Neural progenitor cell (in vitro differentiated cells): ENCODE measurements at regions not wholly inside any gene's neighbourhood (a gene's known extent, or its start where the extent isn't known, plus 50 kb on each side); places are given as distances from the start of the nearest gene placed in this dataset.

Experiments used
- DNase-seq: peaks from one replicate; pipeline ENCODE4 v3.0.0-alpha.2; 2016; ENCODE audit warnings: low spot score
- H2AFZ ChIP-seq: fragments of 200-600 bp; sonication (generic); replicated peaks from 2 replicates; pipeline ENCODE4 v1.6.1; 2016; ENCODE audit warnings: antibody characterized with exemption
- H3F3A ChIP-seq: fragments of 200-600 bp; sonication (generic); 2 replicates; pipeline ENCODE4 v1.6.1; 2016; ENCODE audit warnings: antibody characterized with exemption, low read depth
- H3K27ac ChIP-seq: fragments of 200-600 bp; sonication (generic); 2 replicates; pipeline ENCODE4 v1.5.1; 2016; ENCODE audit warnings: mild to moderate bottlenecking
- H3K27me3 ChIP-seq: fragments of 200-600 bp; sonication (generic); 2 replicates; pipeline ENCODE4 v1.6.1; 2016; ENCODE audit warnings: mild to moderate bottlenecking, moderate library complexity
- H3K36me3 ChIP-seq: fragments of 200-600 bp; sonication (generic); 2 replicates; pipeline ENCODE4 v1.5.1; 2016
- H3K4me1 ChIP-seq: fragments of 200-600 bp; sonication (generic); 2 replicates; pipeline ENCODE4 v1.6.1; 2016; ENCODE audit warnings: mixed run types
- H3K4me2 ChIP-seq: fragments of 200-600 bp; sonication (generic); 2 replicates; pipeline ENCODE4 v1.6.1; 2016
- H3K4me3 ChIP-seq: fragments of 200-600 bp; sonication (generic); 2 replicates; pipeline ENCODE4 v1.5.1; 2016
- H3K79me2 ChIP-seq: fragments of 200-600 bp; sonication (generic); 2 replicates; pipeline ENCODE4 v1.6.1; 2016; ENCODE audit warnings: low read depth
- H3K9ac ChIP-seq: fragments of 200-600 bp; sonication (generic); 2 replicates; pipeline ENCODE4 v1.6.1; 2016
- H3K9me3 ChIP-seq: fragments of 200-600 bp; sonication (generic); 2 replicates; pipeline ENCODE4 v1.5.1; 2016; ENCODE audit warnings: low read depth
- H4K20me1 ChIP-seq: fragments of 200-600 bp; sonication (generic); 2 replicates; pipeline ENCODE4 v1.6.1; 2016; ENCODE audit warnings: low read depth
- H3K27ac Mint-ChIP-seq: 3 replicates; pipeline ENCODE4 v1.8.0; 2021; ENCODE audit warnings: mixed read lengths
- H3K27me3 Mint-ChIP-seq: 2 replicates; pipeline ENCODE4 v1.8.0; 2022; ENCODE audit warnings: low read depth, mild to moderate bottlenecking, inconsistent platforms, moderate library complexity, mixed read lengths; ENCODE audit not compliant: insufficient read depth
- H3K36me3 Mint-ChIP-seq: 3 replicates; pipeline ENCODE4 v1.8.0; 2021; ENCODE audit warnings: mixed read lengths
- H3K4me1 Mint-ChIP-seq: 3 replicates; pipeline ENCODE4 v1.8.0; 2021; ENCODE audit warnings: mixed read lengths
- H3K4me3 Mint-ChIP-seq: 3 replicates; pipeline ENCODE4 v1.8.0; 2021; ENCODE audit warnings: mild to moderate bottlenecking, moderate library complexity, mixed read lengths
- H3K9me3 Mint-ChIP-seq: 3 replicates; pipeline ENCODE4 v1.8.0; 2020; ENCODE audit warnings: mixed read lengths
- CTCF ChIP-seq: fragments of 200-600 bp; sonication (generic); IDR thresholded peaks from 2 replicates; pipeline ENCODE4 v1.5.1; 2017; ENCODE audit warnings: antibody characterized with exemption, mild to moderate bottlenecking
- EZH2 ChIP-seq: fragments of 200-600 bp; sonication (generic); IDR thresholded peaks from 2 replicates; pipeline ENCODE4 v1.6.1; 2017; ENCODE audit warnings: antibody characterized with exemption, mild to moderate bottlenecking, moderate library complexity
- EZH2phosphoT487 ChIP-seq: fragments of 200-600 bp; sonication (generic); IDR thresholded peaks from 2 replicates; pipeline ENCODE4 v1.6.1; 2017; ENCODE audit warnings: antibody characterized with exemption

DNA sequence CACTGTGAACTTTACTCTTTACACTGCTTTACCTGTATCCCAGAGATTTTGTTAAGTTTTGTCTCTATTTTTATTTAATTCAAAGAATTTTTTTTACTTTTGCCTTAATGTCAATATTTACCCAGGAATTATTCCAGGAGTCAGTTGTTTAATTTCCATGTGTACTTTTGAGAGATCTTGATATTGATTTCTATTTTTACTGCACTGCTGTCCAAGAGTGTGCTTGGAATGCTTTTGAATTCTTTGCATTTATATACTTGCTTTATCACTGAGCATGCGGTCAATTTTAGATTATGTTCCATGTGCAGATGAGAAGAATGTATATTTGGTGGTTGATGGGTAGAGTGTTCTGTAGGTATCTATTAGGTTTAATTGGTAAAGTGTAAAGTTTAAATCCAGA lies 461.0 kb upstream of the GBE1 start:
- no peaks in the 10 kb centered on the region for H3K4me1 ChIP-seq
- Mint-ChIP-seq H3K27me3 (no peaks in the 10 kb centered on the region), H3K4me3 (no peak overlapping the region), H3K4me1 (no peaks in the 10 kb centered on the region), H3K36me3 (no peaks in the 10 kb centered on the region), H3K27ac (no peak overlapping the region), H3K9me3 (peaks cover 9% of the 10 kb centered on the region)
- no peaks in the 10 kb centered on the region for H3F3A ChIP-seq
- no peak overlapping the region for H3K4me3 ChIP-seq
- H3K9ac ChIP-seq: no peak overlapping the region
- no peak overlapping the region for H2AFZ ChIP-seq
- DNase-seq: no peak
- H3K27ac ChIP-seq: no peak overlapping the region
- no peaks in the 10 kb centered on the region for H3K36me3 ChIP-seq
- H3K27me3 ChIP-seq: no peaks in the 10 kb centered on the region
- H3K4me2 ChIP-seq: no peak overlapping the region
- H4K20me1 ChIP-seq: no peaks in the 10 kb centered on the region
- no peaks in the 10 kb centered on the region for H3K9me3 ChIP-seq
- H3K79me2 ChIP-seq: no peaks in the 10 kb centered on the region
- no peak for TF ChIP-seq EZH2phosphoT487
- no peak for TF ChIP-seq CTCF
- TF ChIP-seq EZH2: no peak

GRCh38 chr3:82217571-82217970 lies 456.1 kb upstream of the GBE1 start:
- H3K9ac ChIP-seq: no peak overlapping the region
- H3K9me3 ChIP-seq: no peaks in the 10 kb centered on the region
- Mint-ChIP-seq H3K27me3 (peaks cover 2% of the 10 kb centered on the region), H3K36me3 (no peaks in the 10 kb centered on the region), H3K9me3 (no peaks in the 10 kb centered on the region), H3K4me1 (no peaks in the 10 kb centered on the region), H3K27ac (no peak overlapping the region), H3K4me3 (no peak overlapping the region)
- H3F3A ChIP-seq: no peaks in the 10 kb centered on the region
- no peak for DNase-seq
- H3K36me3 ChIP-seq: no peaks in the 10 kb centered on the region
- no peaks in the 10 kb centered on the region for H3K27me3 ChIP-seq
- H3K4me1 ChIP-seq: no peaks in the 10 kb centered on the region
- no peak overlapping the region for H2AFZ ChIP-seq
- TF ChIP-seq EZH2phosphoT487: no peak
- H4K20me1 ChIP-seq: no peaks in the 10 kb centered on the region
- no peak overlapping the region for H3K27ac ChIP-seq
- no peak overlapping the region for H3K4me2 ChIP-seq
- no peaks in the 10 kb centered on the region for H3K79me2 ChIP-seq
- no peak overlapping the region for H3K4me3 ChIP-seq

GRCh38 chr3:82208002-82208710 lies 446.7 kb upstream of the GBE1 start:
- Histone ChIP-seq H3K9ac (no peak overlapping the region), H2AFZ (no peak overlapping the region), H3K4me3 (no peak overlapping the region), H3K79me2 (no peaks in the 10 kb centered on the region), H3K9me3 (no peaks in the 10 kb centered on the region), H3K4me1 (no peaks in the 10 kb centered on the region), H4K20me1 (no peaks in the 10 kb centered on the region), H3K36me3 (no peaks in the 10 kb centered on the region), H3K27me3 (no peaks in the 10 kb centered on the region), H3F3A (no peaks in the 10 kb centered on the region), H3K27ac (no peak overlapping the region), H3K4me2 (no peak overlapping the region)
- Mint-ChIP-seq H3K4me1 (no peaks in the 10 kb centered on the region), H3K27ac (no peak overlapping the region), H3K9me3 (no peaks in the 10 kb centered on the region), H3K4me3 (no peak overlapping the region), H3K36me3 (no peaks in the 10 kb centered on the region), H3K27me3 (no peaks in the 10 kb centered on the region)
- TF ChIP-seq CTCF: no peak
- TF ChIP-seq EZH2phosphoT487: no peak
- no peak for TF ChIP-seq EZH2
- no peak for DNase-seq

- no peaks in the 10 kb centered on the region for H3K9me3 ChIP-seq
- no peaks in the 10 kb centered on the region for H3K4me1 Mint-ChIP-seq
- H3K4me1 ChIP-seq: no peaks in the 10 kb centered on the region
- TF ChIP-seq EZH2phosphoT487 (no peak), EZH2 (no peak), CTCF (no peak)
- H3K27me3 ChIP-seq: no peaks in the 10 kb centered on the region
- DNase-seq: no peak
- H3K36me3 ChIP-seq: no peaks in the 10 kb centered on the region
- no peak overlapping the region for H3K4me2 ChIP-seq
- no peak overlapping the region for H2AFZ ChIP-seq
- no peaks in the 10 kb centered on the region for H3F3A ChIP-seq
- H3K27ac Mint-ChIP-seq: no peak overlapping the region
- no peaks in the 10 kb centered on the region for H3K27me3 Mint-ChIP-seq
- H3K9me3 Mint-ChIP-seq: no peaks in the 10 kb centered on the region
- H3K36me3 Mint-ChIP-seq: no peaks in the 10 kb centered on the region
- H3K9ac ChIP-seq: no peak overlapping the region
- no peak overlapping the region for H3K4me3 ChIP-seq
- H3K4me3 Mint-ChIP-seq: no peak overlapping the region
- H3K79me2 ChIP-seq: no peaks in the 10 kb centered on the region
- H3K27ac ChIP-seq: no peak overlapping the region
- H4K20me1 ChIP-seq: no peaks in the 10 kb centered on the region
Measured at GRCh38 chr3:82202269-82202668, 440.8 kb upstream of the GBE1 start.
